H1 (cell line): ENCODE measurements at regions not wholly inside any gene's neighbourhood (a gene's known extent, or its start where the extent isn't known, plus 50 kb on each side); places are given as distances from the start of the nearest gene placed in this dataset.

Experiments used
- CTCF ChIA-PET: fragments of 300-600 bp; sonication (Branson Sonifier 250); formaldehyde crosslinking; loops from one replicate; lab custom pipeline; 2021; ENCODE audit not compliant: partially characterized antibody; lab: Charles Lee
- POLR2A ChIA-PET: fragments of 300-600 bp; sonication (Branson Sonifier 250); formaldehyde crosslinking; loops from one replicate; lab custom pipeline; 2021; ENCODE audit warnings: inconsistent platforms; ENCODE audit not compliant: partially characterized antibody; lab: Charles Lee
- DNase-seq, 2 experiments: peaks; one replicate each; pipeline versions ENCODE4 v3.0.0 to v3.0.0-alpha.2; 2010 to 2022; ENCODE audit warnings: low spot score in 2 of 2, low read depth in 1 of 2, mixed read lengths in 1 of 2
- FAIRE-seq: peaks from 2 replicates; lab custom pipeline; 2011; peaks lifted over from hg19 to GRCh38; lab: Jason Lieb, UNC
- H2AFZ ChIP-seq: 2 replicates; pipeline ENCODE4 v1.8.1; 2012; ENCODE audit warnings: low read length, inconsistent platforms
- H2AK5ac ChIP-seq: 2 replicates; pipeline ENCODE4 v1.6.1; 2013; ENCODE audit warnings: low read depth, low read length
- H2BK120ac ChIP-seq: replicated peaks from 2 replicates; pipeline ENCODE3; 2013; ENCODE audit warnings: low read depth, low read length, inconsistent platforms
- H2BK12ac ChIP-seq: 2 replicates; pipeline ENCODE4 v1.6.1; 2013; ENCODE audit warnings: low read depth, low read length
- H2BK15ac ChIP-seq: 2 replicates; pipeline ENCODE4 v1.6.1; 2013; ENCODE audit warnings: low read length
- H2BK20ac ChIP-seq: 2 replicates; pipeline ENCODE4 v1.6.1; 2013; ENCODE audit warnings: low read length
- H2BK5ac ChIP-seq: 2 replicates; pipeline ENCODE4 v1.6.1; 2013; ENCODE audit warnings: low read depth, low read length
- H3K14ac ChIP-seq: 2 replicates; pipeline ENCODE4 v1.6.1; 2013; ENCODE audit warnings: inconsistent platforms; ENCODE audit not compliant: insufficient read length
- H3K18ac ChIP-seq: 2 replicates; pipeline ENCODE4 v1.6.1; 2013; ENCODE audit warnings: low read length; ENCODE audit errors: extremely low read depth
- H3K23ac ChIP-seq: 2 replicates; pipeline ENCODE4 v1.6.1; 2013; ENCODE audit warnings: inconsistent platforms; ENCODE audit not compliant: insufficient read length
- H3K23me2 ChIP-seq: 2 replicates; pipeline ENCODE4 v1.6.1; 2013; ENCODE audit warnings: low read depth, low read length
- H3K27ac ChIP-seq: 2 replicates; pipeline ENCODE4 v1.6.1; 2011; ENCODE audit warnings: low read depth, low read length, inconsistent platforms
- H3K27me3 ChIP-seq, 4 experiments: replicated peaks in 1 of 4; 1 replicate in 1 of 4; 2 replicates in 3 of 4; pipeline versions ENCODE4 v1.6.1 to v1.8.1; 2011 to 2013; ENCODE audit warnings: low read length in 3 of 4, mild to moderate bottlenecking in 3 of 4, inconsistent platforms in 2 of 4, mixed read lengths in 2 of 4, moderate library complexity in 1 of 4; ENCODE audit not compliant: control insufficient read depth in 3 of 4, insufficient read depth in 3 of 4; ENCODE audit errors: extremely low read depth in 1 of 4
- H3K36me3 ChIP-seq, 4 experiments: 2 replicates each; pipeline versions ENCODE4 v1.6.1 to v1.8.1; 2011 to 2013; ENCODE audit warnings: mild to moderate bottlenecking in 4 of 4, low read length in 3 of 4, moderate library complexity in 2 of 4, control low read depth in 1 of 4, inconsistent platforms in 1 of 4; ENCODE audit not compliant: insufficient read depth in 4 of 4, control insufficient read depth in 2 of 4
- H3K4ac ChIP-seq: replicated peaks from 2 replicates; pipeline ENCODE3; 2013; ENCODE audit warnings: low read length, low read depth, mixed read lengths, inconsistent platforms; ENCODE audit not compliant: insufficient read length
- H3K4me1 ChIP-seq, 4 experiments: replicated peaks in 1 of 4; 1 replicate in 1 of 4; 2 replicates in 3 of 4; pipeline versions ENCODE4 v1.6.1 to v1.8.1; 2011 to 2013; ENCODE audit warnings: low read length in 3 of 4, inconsistent platforms in 2 of 4, mixed read lengths in 1 of 4; ENCODE audit not compliant: insufficient read depth in 4 of 4, control insufficient read depth in 3 of 4
- H3K4me2 ChIP-seq, 2 experiments: 2 replicates each; pipeline versions ENCODE4 v1.6.1 to v1.8.1; 2011 to 2013; ENCODE audit warnings: low read depth in 2 of 2, low read length in 2 of 2, control low read depth in 1 of 2, inconsistent platforms in 1 of 2, mild to moderate bottlenecking in 1 of 2; ENCODE audit not compliant: insufficient read depth in 1 of 2
- H3K4me3 ChIP-seq, 4 experiments: fragments of 200-600, 300-600 bp in 1 of 4; sonication (generic), shearing (Covaris generic), sonication (Bioruptor Twin) in 1 of 4; 2 replicates each; pipeline versions ENCODE4 v1.5.1 to v1.8.1; 2011 to 2016; ENCODE audit warnings: low read length in 4 of 4, low read depth in 3 of 4, control low read depth in 2 of 4, inconsistent platforms in 2 of 4, mild to moderate bottlenecking in 2 of 4, mixed read lengths in 1 of 4, moderate library complexity in 1 of 4; ENCODE audit not compliant: insufficient read depth in 2 of 4; ENCODE audit errors: extremely low read depth in 1 of 4
- H3K56ac ChIP-seq: replicated peaks from 2 replicates; pipeline ENCODE3; 2013; ENCODE audit warnings: low read depth, mild to moderate bottlenecking, mixed read lengths, low read length, inconsistent platforms; ENCODE audit not compliant: insufficient read length
- H3K79me1 ChIP-seq: 2 replicates; pipeline ENCODE4 v1.6.1; 2013; ENCODE audit warnings: low read depth, low read length, control low read depth
- H3K79me2 ChIP-seq, 2 experiments: 2 replicates each; pipeline versions ENCODE4 v1.6.1 to v1.8.1; 2012 to 2013; ENCODE audit warnings: low read length in 2 of 2, mild to moderate bottlenecking in 2 of 2, inconsistent platforms in 1 of 2; ENCODE audit not compliant: insufficient read depth in 2 of 2, control insufficient read depth in 1 of 2
- H3K9ac ChIP-seq, 4 experiments: replicated peaks in 1 of 4; 1 replicate in 1 of 4; 2 replicates in 3 of 4; pipeline versions ENCODE4 v1.6.1 to v1.8.1; 2011 to 2013; ENCODE audit warnings: low read depth in 3 of 4, low read length in 3 of 4, control low read depth in 2 of 4, mild to moderate bottlenecking in 2 of 4, moderate library complexity in 2 of 4, inconsistent platforms in 1 of 4; ENCODE audit errors: extremely low read depth in 1 of 4
- H3K9me3 ChIP-seq, 2 experiments: 2 replicates each; pipeline versions ENCODE4 v1.6.1 to v1.8.1; 2012 to 2013; ENCODE audit warnings: mild to moderate bottlenecking in 2 of 2, moderate library complexity in 2 of 2, control low read depth in 1 of 2, inconsistent platforms in 1 of 2, low read depth in 1 of 2, low read length in 1 of 2, mixed read lengths in 1 of 2; ENCODE audit not compliant: insufficient read depth in 2 of 2
- H4K20me1 ChIP-seq, 2 experiments: replicated peaks in 1 of 2; 2 replicates each; pipeline versions ENCODE3 to v1.8.1; 2011 to 2013; ENCODE audit warnings: inconsistent platforms in 2 of 2, low read length in 2 of 2, mild to moderate bottlenecking in 1 of 2; ENCODE audit not compliant: insufficient read depth in 2 of 2, control insufficient read depth in 1 of 2
- H4K5ac ChIP-seq: 2 replicates; pipeline ENCODE4 v1.6.1; 2013; ENCODE audit warnings: low read length, low read depth, mixed read lengths, inconsistent platforms; ENCODE audit not compliant: insufficient read length
- H4K8ac ChIP-seq: 2 replicates; pipeline ENCODE4 v1.8.0; 2013; ENCODE audit warnings: mild to moderate bottlenecking, moderate library complexity, low read length, inconsistent platforms; ENCODE audit not compliant: insufficient read depth; ENCODE audit errors: extremely low read depth
- H4K91ac ChIP-seq: replicated peaks from 2 replicates; pipeline ENCODE3; 2013; ENCODE audit warnings: low read length, mixed read lengths, inconsistent platforms; ENCODE audit not compliant: insufficient read length
- WGBS, 2 experiments: shearing (Covaris generic) in 1 of 2; methylation state at CpG; one replicate each; pipeline versions ENCODE4 v1.1.6 to v1.1.7; 2013 to 2015; ENCODE audit warnings: low lambda C conversion rate in 2 of 2, mixed read lengths in 2 of 2, inconsistent platforms in 1 of 2, low coverage in 1 of 2, missing lambda C conversion rate in 1 of 2; ENCODE audit not compliant: insufficient replicate concordance in 2 of 2, insufficient coverage in 1 of 2, insufficient read length in 1 of 2; ENCODE audit errors: extremely low coverage in 1 of 2, missing lambda C conversion rate in 1 of 2; 5-methylcytosine and 5-hydroxymethylcytosine counted together
- TF ChIP-seq, protein P1 (sequence below), 3 experiments: IDR thresholded peaks; 1 replicate in 2 of 3; 2 replicates in 1 of 3; pipeline versions ENCODE4 v1.5.1 to v1.6.1; 2011; ENCODE audit warnings: low read length in 3 of 3, mild to moderate bottlenecking in 3 of 3, inconsistent platforms in 2 of 3, low read depth in 1 of 3, moderate library complexity in 1 of 3; ENCODE audit not compliant: insufficient read depth in 1 of 3; ENCODE audit errors: control extremely low read depth in 1 of 3

DNA sequence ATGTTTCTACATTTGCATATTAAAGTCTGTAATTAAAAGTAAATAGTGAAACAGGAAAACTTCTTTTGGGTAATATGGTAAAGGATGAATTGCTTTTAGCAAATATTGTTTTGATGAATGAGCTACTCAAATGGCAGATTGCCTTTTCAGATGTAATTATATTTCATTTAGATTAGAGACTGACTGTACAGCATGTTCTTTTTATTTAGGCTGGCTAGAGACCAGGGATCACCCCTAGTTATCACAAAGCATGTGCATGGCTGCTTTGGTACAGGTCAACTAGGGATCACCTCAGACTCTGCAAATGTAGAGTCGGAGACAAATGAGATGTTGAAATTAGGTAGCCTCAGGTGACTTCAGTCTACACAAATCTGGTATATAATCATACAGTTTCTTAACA, 214.9 kb upstream of the SEMA6A start:
- ChIA-PET CTCF (interaction anchor here (1.5 to 3.0 kb wide), 2 partner anchors 11 to 203 kb away, joined by 3 to 8 read pairs; no protein-coding TSS in a partner anchor), POLR2A (interaction anchor here (1.4 kb wide), 1 partner anchor 8 kb away, joined by 3 read pairs; no protein-coding TSS in a partner anchor)
- FAIRE-seq: no peak

More for the DNA sequence above, 214.9 kb upstream of the SEMA6A start:
- no peak overlapping the region for H3K4ac ChIP-seq
- peaks cover 0 to 2% (median 0%) of the 10 kb centered on the region in 4 experiments; a peak in 1 of 7 replicates for H3K4me1 ChIP-seq
- H3K14ac ChIP-seq: no peak overlapping the region
- H3K56ac ChIP-seq: no peak overlapping the region
- H2BK20ac ChIP-seq: no peak overlapping the region
- no peak overlapping the region for H2BK15ac ChIP-seq
- H4K20me1 ChIP-seq: no peaks in the 10 kb centered on the region
- WGBS, 2 experiments: 91% methylated on average over 1 of the region's 1 CpG; no CpG with 5 or more reads in 1 of the 2 experiments
- H4K8ac ChIP-seq: no peak overlapping the region
- DNase-seq: no peak
- H3K23ac ChIP-seq: no peak overlapping the region
- TF ChIP-seq, protein P1, sequence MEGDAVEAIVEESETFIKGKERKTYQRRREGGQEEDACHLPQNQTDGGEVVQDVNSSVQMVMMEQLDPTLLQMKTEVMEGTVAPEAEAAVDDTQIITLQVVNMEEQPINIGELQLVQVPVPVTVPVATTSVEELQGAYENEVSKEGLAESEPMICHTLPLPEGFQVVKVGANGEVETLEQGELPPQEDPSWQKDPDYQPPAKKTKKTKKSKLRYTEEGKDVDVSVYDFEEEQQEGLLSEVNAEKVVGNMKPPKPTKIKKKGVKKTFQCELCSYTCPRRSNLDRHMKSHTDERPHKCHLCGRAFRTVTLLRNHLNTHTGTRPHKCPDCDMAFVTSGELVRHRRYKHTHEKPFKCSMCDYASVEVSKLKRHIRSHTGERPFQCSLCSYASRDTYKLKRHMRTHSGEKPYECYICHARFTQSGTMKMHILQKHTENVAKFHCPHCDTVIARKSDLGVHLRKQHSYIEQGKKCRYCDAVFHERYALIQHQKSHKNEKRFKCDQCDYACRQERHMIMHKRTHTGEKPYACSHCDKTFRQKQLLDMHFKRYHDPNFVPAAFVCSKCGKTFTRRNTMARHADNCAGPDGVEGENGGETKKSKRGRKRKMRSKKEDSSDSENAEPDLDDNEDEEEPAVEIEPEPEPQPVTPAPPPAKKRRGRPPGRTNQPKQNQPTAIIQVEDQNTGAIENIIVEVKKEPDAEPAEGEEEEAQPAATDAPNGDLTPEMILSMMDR (IDR thresholded peaks at IDR 0.05; ENCODE audit: control extremely low read depth in 1 of 3, insufficient read depth in 1 of 3, low read depth in 1 of 3, low read length in 3 of 3): no peak
- H3K23me2 ChIP-seq: no peaks in the 10 kb centered on the region
- no peaks in the 10 kb centered on the region for H3K27me3 ChIP-seq
- no peaks in the 10 kb centered on the region for H3K79me1 ChIP-seq
- no peaks in the 10 kb centered on the region; a peak in 1 of 8 replicates for H3K36me3 ChIP-seq
- H3K79me2 ChIP-seq: no peaks in the 10 kb centered on the region
- H2BK12ac ChIP-seq: no peak overlapping the region
- H2BK5ac ChIP-seq: no peak overlapping the region
- H4K91ac ChIP-seq: no peak overlapping the region
- H3K4me3 ChIP-seq: no peak overlapping the region
- H3K9me3 ChIP-seq: peaks cover 7 to 8% of the 10 kb centered on the region in 2 experiments; a peak in 3 of 4 replicates
- H3K27ac ChIP-seq: no peak overlapping the region
- no peak overlapping the region for H4K5ac ChIP-seq
- H2AFZ ChIP-seq: no peak overlapping the region
- no peak overlapping the region for H3K18ac ChIP-seq
- no peak overlapping the region for H2BK120ac ChIP-seq
- H2AK5ac ChIP-seq: no peak overlapping the region
- no peak overlapping the region for H3K9ac ChIP-seq
- H3K4me2 ChIP-seq: no peak overlapping the region
